NCI-H1092 (cell line): ENCODE measurements at regions not wholly inside any gene's neighbourhood (a gene's known extent, or its start where the extent isn't known, plus 50 kb on each side); places are given as distances from the start of the nearest gene placed in this dataset.

Experiments used
- DNase-seq: peaks from one replicate; lab custom pipeline; 2025; lab: John Stamatoyannopoulos, UW

- no peak for DNase-seq
Observed at GRCh38 chr4:19707876-19708275, 543.8 kb upstream of the SLIT2 start.

DNA sequence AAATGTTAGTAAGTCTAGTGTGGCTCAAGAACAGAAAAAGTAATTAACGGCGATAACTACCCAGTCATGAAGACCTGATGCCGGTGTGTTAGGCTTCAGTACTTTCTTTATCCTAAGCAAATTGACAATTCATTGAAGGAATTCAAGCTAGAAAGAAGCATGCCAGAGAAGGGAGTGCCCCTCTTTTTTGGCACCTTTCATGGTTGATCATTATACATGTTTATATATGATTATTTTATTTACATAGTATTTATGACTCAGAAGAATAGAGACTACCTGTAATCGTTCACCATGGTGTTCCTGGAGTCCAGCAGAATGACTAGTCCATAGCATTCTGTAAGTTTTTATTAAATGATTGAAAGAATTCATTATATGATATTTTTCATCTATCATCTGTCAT lies 548.3 kb upstream of the SLIT2 start:
- no peak for DNase-seq

DNA sequence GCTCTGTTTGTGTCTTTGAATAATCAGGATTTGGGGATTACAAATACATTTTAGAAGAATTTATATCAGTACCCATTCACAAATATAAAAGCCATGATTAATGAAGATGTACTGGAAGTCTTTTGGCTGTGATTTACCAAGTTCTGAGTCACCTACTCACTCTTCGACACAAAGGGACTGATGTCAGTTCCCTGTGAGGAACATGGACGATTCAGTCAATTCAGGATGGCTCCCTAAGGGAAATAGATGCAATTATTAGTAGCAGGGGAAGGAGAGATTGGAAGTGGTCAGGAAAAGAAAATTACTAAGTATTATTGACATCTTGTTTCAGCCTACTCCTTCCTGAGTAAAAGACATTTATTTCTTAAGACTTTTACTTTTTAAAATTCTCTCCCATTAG lies 550.7 kb upstream of the SLIT2 start:
- DNase-seq: no peak

- no peak for DNase-seq
Observed at GRCh38 chr4:19698961-19699360, 552.7 kb upstream of the SLIT2 start.

DNA sequence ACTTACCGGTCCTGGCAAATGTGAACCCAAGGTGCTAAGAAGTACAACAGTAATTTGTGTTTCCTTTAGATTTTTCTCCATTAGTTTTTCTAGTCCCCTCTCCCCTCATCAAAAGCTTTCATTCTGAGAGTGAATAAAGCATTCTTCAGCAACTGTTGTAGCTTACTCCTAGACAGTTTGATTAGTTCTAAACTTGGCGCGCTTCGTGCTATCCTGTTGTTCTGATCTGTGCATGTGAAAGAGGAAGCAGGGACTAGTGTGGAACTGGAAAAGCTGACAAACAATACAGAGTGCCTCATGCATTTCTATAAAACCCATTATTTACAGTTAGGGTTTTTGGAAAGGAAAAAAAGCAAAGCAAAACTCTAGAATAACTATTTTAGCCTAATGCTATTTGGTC lies 556.9 kb upstream of the SLIT2 start:
- no peak for DNase-seq

- DNase-seq: no peak
Observed at GRCh38 chr4:19693936-19694570, 557.7 kb upstream of the SLIT2 start.

- no peak for DNase-seq
Observed at GRCh38 chr4:19689511-19689910, 562.2 kb upstream of the SLIT2 start.

GRCh38 chr4:19686456-19686855 lies 565.2 kb upstream of the SLIT2 start:
- no peak for DNase-seq

- DNase-seq: no peak
Observed at GRCh38 chr4:19684084-19684483, 567.6 kb upstream of the SLIT2 start.

GRCh38 chr4:19683426-19683825 lies 568.3 kb upstream of the SLIT2 start:
- no peak for DNase-seq

DNA sequence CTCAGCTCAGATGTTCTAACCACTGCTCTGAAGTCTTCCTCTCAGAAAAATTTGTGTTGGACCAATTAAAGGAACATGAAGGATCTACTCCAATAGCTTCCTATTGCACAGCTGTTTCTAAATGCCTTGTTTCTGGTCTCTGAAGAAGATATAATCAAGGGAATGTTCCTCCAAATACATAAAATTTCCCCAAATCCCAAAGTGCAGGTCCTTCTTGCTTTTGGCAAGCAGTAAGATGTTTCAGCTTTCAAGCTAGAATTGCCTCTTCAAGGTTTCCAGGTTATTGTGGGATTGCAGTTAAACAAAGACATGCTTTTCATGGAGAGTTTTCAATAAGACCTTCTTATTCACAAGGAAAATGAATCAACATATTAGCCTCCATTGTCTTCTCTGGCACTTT lies 574.5 kb upstream of the SLIT2 start:
- no peak for DNase-seq

DNA sequence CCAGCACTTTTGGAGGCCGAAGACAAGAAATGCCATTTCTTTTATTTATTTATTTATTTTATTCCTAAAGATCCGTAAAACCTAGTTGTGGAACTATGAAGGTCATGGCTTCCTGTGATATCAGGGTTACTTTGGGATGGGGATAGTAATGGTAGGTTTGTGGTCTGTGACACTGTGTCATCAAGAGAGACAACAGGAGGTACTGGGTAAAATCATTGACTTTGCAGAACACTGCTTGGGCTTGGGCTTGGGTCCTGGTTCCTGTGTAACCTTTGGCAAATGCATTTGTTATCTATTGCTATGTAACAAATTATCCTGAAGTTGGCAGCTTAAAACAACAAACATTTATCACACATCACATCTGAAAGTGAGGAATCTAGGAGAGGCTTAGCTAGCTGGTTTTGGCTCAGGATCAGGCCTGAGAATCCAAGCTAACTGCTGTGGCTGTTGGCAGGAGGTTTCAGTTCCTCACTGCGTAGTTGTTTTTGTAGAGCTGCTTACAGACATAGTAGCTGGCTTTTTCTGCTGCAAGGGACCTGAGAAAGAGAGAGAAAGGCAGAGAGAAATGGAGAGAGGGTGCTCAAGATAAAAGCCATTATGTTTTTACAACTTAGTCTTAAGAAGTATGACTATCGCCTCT lies 576.4 kb upstream of the SLIT2 start:
- no peak for DNase-seq

GRCh38 chr4:19659101-19659500 lies 592.6 kb upstream of the SLIT2 start:
- DNase-seq: no peak

GRCh38 chr4:19657856-19658255 lies 593.8 kb upstream of the SLIT2 start:
- DNase-seq: no peak

DNA sequence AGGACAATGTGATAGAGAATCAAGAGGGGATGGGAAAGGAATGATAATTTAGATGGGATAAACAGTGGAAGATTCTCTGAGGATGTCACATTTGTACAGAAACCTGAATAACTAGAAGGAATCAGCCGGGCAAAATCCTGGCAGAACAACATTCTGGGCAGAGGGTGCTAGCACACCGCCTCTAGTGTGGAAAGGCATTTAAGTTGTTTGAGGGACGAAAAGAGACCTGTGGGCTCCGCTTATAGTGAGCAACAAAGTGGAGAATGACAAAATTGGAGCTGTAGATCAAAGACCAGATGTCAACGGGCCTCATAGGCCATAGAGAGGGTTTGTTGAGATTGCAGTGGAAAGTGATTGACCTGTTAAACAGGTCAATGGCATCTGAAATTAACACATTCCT lies 596.0 kb upstream of the SLIT2 start:
- DNase-seq: no peak

DNA sequence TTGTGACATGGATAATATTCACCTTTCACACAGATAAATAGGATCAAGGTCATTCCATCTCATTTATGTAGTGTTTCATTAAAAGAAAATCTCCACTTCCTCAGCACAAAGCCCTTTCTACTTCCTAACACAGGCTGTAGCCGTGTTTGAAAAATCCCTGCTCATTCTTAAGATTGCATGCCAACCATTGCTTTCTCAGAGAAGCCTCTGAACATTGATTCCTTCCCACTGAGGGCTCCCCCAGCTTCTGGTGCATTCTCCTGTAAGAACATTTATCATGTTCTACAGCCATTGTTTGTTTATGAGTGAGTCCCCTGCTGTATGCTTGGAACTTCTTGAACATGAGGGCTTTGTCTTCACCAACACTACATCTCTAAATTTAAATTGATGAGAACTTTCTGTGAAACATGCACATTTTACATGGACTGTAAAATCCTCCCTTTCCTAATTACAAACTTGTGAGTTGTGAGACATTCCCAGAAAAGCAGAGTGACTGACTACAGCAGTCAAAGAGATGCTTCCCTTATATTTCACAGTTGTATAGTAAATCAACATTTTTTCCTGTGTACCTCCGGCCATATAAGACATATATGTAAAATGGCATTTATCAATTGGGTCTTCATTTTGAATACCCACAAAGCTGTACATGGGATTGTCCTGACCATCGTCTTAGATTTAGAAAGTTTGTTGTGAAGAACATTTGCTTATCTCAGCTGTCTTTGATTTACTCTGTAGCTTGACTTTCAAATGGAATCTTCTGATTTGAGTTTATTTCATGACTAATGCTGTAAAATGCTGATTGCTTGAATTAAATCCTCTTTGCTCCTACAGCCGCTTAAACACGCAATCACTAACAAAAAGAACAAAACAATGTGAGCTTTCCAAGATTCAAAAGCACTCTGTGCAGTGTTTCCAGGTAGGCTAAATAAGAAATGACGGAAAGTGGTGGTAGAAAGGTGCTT lies 600.5 kb upstream of the SLIT2 start:
- DNase-seq: no peak

DNA sequence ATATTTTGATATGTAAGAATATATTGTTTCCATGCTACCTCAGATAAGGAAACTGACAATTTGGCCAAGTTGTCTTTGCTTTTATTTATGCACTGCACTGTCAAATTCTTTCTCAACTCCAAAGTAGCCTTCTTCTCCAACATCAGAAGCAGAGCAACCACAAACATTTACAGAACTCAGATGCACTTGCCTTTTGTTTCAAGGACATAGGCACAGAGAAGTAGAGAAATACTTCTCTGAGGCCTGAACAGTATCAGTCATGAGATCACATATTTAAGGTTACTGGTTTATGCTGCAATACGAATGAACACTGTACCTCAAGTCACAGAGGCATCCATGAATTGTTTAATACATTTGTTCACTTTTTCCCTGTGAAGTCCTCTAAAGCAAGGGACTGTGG lies 606.1 kb upstream of the SLIT2 start:
- DNase-seq: no peak

GRCh38 chr4:19636451-19636850 lies 615.3 kb upstream of the SLIT2 start:
- no peak for DNase-seq

- no peak for DNase-seq
Observed at GRCh38 chr4:19631814-19632213, 619.9 kb upstream of the SLIT2 start.

- no peak for DNase-seq
Observed at GRCh38 chr4:19623866-19624265, 627.8 kb upstream of the SLIT2 start.

- no peak for DNase-seq
Observed at GRCh38 chr4:19615086-19615689, 636.5 kb upstream of the SLIT2 start.

DNA sequence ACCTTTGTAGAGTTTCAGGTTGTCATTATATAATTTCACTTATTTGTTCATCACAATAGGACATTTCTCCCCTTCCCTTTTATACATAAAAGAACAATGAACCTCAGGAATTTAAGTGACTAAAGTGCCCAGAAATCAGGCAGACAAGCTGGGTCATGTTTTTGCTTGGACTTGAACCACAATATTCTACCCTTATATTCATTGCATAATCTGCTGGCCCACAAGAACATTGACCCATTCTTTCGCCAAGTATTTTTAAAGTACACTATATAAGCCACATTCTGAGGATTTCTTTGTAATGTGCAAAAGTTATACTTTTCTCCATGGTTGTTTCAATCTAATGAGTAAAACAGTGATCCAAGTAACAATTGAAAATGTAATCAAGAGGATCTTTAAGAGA lies 637.5 kb upstream of the SLIT2 start:
- DNase-seq: no peak

DNA sequence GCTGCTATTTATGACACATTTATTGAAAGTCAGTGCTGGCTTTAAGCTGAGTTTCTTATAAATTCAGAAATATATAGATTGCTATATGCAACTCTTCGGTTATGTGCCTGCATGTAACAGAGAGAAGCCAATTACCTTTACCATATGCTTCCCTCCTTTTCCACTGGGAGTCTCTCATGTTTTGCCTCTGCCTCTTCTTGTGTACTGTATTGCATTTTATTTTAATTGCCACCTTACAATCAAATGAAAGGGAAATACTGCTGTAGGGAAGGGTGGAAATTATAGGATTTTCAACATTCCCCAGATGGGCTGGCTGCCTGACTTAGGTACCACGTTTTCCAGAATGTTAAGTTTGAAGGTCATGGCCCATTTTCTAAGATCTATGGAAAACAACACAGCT lies 655.4 kb upstream of the SLIT2 start:
- no peak for DNase-seq
